Effector CD8-positive, alpha-beta T cell (primary cell): ENCODE measurements at regions not wholly inside any gene's neighbourhood (a gene's known extent, or its start where the extent isn't known, plus 50 kb on each side); places are given as distances from the start of the nearest gene placed in this dataset.

Source experiments
- DNase-seq: peaks from one replicate; lab custom pipeline; 2025; lab: John Stamatoyannopoulos, UW

DNA sequence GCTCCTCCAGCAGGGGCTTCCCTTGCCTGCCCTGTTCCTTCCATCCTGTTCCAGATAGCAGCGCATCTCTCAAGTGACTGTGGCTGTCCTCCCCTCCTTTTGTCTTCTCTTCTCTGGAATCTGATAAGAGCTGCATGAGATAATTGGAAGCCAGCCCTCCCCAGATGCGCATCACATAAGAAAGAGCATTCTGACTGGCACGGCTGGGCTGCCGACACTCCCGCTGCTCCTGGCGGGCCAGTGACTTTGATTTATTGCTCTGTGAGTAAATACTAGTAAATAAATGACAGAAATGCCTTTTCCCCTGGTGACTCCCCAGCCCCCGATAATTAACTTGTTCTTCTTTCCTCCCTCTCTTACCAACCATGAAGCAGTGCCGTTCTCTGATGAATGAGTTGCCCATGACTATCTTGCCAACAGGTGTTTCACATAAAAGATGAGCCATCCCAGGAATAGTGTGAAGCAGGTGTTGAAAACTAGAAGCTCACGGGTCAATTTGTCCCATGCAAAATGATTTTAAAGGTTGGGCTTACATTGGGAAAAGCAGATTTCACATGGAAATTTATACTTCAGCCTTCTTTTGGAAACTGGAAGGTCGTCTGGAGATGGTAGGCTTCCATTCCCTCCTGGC is 212.3 kb downstream of the ERCC6L2 start:
- DNase-seq = no peak

DNA sequence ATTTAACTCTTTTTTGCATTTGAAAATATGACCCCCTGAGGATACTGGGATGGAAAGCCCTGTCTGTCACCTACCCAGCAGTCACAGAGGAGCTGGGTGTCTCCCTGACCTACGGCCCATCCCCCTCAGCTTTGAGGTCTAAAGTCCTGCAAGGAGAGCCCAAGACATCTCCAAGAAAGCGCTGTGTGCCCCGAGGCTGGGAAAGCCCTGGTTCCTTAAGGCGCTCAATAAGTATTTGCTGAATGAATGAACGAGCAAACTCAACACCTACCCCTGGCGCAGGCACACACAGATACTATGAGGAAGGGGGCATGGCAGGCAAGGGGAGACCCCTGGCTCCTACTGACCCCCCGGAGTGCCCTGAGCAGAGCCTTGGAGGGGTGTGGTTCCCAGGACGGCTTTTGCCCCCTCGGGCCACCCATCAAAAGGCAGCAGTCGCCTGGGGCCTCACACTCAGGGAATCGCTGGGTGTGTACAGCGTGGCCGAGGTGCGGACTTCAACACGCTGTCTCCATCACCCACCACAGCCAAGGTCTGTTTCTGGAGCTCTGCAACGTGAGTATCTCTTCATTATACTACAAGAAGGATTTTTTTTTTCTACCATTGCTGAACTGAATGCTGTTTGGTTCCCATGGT is 211.6 kb downstream of the ERCC6L2 start:
- DNase-seq = no peak

DNA sequence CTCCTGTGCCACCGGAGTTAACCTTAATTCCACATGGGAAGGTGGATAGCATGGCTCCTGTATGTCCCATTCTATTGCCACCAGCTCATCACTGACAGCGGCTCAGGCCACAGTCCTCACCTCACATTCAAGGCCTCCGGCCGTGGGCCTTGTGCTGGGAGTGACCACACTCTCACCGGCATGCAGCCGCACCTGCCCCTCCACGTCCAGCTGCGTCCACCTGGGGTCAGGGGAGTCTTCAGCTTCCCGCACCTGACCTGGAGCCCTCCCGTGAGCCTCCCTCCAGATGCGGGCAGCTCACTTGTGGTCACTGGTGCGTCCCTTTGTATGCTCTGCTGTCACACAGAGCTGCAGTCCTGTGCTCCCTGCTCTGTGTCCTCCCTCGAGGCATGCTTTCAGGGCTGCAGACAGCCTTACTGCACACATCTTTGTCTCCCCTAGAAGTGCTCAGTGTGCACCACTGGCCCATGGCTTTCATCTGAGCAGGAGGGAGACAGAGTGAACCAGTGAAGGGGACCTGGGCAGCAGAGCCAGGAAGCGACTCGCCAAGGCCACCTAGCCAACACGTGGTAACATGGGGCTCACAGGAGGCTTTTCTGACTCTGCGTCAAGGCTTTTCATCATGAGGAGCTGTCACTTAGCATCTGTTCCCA is 210.1 kb downstream of the ERCC6L2 start:
- no peak for DNase-seq

DNA sequence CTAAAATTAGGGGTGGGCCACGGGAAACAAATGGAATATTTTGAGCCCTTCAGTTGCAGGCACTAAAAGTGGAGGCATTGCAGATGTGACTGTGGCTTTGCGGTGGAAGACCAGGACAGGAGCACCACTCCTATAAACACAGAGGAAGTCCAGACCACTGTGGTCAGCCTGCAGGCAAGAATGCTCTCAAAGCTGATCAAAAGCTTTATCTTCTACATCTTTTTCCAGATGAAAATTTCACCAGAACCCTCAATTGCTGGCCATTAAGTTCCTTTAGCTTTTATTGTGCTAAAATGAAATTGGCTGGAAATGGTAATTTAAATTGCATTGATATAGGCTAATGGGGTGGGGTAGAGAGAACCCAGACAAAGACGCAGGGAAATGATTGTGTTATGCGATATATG is 208.8 kb downstream of the ERCC6L2 start:
- DNase-seq = no peak

DNA sequence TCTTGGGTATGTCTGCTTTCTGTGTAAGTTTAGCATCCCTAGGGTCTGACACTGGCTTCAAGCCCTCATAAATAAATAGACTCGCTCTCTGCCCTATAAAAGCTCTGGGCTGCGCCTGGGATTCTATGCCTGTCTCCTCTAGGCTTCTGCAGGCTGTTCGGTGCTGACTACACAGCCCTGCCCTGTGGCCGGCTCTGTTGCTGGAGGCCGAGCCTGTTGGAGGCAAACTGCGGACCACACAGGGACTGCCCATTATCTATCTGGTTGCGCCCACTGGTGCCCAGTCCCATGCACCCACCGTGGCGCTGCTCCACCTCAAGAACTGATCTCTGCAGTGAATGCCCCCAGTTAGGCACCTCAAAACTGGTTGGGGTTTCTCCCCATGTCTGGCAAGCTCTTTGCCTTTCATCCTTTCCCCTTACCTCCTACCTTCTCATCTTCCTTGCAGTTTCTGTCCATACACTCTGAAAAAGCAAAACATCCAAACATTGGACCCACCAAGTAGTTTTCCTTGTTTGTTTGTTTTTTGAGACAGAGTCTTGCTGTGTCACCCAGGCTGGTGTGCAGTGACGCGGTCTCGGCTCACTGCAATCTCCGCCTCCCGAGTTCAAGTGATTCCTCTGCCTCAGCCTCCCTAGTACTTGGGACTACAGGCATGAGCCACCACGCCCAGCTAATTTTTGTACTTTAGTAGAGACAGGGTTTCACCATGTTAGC is 207.2 kb downstream of the ERCC6L2 start:
- no peak for DNase-seq

DNA sequence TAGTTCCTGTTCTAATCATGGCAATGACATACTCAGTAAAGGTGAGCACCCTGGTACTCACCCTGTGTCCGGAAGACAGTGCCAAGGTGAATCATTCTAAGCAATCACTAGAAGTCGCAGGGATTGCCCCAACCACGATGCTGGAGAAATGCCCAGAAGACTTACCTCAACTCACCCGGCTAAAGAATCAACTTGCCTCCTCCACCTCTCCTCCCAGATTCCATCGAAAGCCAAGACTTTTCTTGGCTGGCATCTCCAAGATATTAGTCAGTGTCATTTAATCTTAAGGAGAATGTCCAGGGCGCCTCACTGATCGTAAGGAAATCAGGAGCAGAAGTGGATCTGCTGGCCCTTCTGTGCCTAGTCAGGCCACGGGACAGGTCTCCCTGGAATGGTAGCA is 204.9 kb downstream of the ERCC6L2 start:
- DNase-seq = no peak

DNA sequence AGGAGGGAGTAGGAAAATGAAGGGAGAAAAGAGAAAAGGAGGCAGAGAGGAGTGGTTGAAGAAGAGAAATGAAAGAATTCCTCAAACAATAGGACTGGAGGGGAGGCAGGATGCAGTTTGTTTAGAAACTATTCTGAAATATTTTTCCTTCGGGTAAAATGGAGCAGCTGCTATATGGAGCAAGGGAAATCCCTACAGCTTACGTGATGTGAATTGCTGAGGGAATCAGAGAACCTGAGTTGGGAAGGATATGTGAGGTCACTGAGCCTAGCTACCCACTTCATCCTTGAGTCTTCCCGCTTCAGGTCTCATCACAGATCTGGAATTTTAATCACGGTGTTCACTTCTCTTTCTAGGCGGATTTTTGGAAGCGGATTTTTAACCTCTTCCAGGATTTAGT is 204.3 kb downstream of the ERCC6L2 start:
- DNase-seq = no peak

DNA sequence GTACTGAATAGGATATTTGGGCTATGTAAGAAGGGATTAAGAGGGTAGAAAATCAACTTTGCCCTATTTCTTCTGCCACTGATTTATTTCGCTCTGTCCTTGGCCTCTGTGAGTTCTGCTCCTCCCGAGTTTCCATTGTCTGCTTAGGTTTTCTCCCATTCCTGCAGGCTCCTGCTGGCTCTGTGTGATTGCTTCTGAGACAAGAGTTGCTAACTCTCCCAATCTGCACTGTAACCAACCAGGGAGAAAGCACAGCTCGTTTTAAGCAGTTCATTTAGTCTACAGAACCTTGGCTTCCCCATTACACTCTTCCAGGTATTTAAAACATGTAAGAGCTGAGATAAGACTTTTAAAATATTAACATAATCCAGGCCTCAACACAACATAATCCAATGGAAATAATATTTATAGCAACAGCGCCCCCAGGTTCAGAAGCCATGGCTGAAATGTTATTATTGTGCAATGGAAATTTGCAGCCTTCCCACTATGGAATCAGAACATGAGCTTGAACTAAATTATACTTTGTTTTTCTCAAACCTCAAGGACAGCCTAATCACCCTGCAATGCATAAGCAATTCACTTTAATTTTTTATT is 203.5 kb downstream of the ERCC6L2 start:
- no peak for DNase-seq

DNA sequence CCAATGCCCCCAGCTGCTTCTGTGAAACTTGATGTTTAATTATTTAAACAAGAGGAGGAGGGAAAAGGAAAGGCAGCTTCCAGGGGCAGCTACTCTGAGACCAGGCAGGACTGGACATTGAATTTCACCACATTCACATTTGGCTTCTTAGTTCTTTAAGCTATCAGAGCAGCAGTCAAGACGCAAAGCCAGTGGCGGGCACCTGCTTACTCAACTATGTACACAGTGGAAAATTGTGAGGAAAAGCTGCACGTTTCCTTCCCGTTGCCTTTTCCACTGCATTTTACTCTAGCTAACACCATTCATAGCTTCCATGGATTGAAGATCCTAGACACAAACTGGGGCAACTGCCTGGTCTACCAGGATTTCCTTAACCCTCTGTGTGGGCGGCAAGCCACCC is 200.3 kb downstream of the ERCC6L2 start:
- DNase-seq = no peak

DNA sequence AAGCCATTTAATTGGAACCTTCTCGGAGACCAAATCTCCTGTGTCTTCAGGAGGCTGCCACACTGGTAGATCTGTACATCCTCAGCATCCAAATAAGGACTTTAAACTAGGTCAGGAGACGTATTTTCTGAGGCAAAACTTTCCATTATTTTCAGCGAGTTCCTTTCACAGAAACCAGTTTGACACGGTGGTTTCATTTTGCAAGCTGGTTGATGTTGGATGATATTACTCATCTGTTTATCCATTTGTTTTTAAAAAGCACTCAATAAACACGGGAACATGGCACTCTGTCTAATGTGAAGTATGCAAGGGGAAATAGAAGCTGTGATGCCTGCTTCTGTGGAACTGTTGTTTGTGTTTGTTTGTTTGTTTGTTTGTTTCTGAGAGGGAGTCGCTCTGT is 199.6 kb downstream of the ERCC6L2 start:
- DNase-seq = no peak

DNA sequence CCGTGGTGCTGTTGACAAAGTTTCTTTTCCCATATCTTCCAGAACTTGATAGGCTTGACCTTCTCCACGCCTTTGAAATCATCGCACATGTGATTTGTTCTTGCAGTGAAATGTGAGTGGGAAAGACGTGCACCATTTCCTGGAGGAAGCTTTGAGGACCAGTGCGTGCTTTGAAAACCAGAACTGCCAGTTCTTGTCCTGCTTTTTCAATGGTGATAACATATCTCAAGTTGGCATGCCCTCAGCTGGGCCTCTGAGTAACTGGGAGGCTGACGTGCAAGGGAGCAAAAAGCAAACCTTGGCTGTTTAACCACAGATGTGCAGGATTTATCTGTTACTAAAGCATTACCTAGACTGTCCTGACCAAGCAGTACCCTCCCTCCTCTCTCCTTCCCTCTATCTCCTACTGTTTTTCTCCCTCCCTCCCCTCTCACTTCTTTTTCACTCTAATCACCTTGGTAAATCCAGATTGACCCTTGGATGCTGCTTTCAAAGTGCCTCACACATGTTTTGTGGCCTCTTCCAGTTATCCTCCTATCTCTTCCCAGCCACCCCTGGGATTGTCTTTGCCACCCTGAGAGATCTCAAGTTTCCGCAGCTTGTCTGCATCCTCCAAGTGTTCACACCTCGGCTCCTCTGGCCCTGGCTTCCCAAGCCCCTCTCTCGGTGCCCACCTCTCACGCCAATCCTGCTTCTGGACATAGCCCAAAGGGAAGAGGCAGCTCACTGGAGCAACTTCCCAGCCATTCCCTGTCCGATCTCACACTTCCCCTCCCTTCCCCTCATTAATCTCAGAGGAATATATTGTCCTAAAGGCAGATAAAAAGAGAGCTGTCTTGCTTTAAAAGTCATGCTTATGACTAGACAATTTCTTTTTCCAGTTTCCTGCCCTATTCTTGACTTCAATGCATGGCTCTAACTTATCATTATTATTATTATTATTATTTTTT is 198.3 kb downstream of the ERCC6L2 start:
- no peak for DNase-seq

DNA sequence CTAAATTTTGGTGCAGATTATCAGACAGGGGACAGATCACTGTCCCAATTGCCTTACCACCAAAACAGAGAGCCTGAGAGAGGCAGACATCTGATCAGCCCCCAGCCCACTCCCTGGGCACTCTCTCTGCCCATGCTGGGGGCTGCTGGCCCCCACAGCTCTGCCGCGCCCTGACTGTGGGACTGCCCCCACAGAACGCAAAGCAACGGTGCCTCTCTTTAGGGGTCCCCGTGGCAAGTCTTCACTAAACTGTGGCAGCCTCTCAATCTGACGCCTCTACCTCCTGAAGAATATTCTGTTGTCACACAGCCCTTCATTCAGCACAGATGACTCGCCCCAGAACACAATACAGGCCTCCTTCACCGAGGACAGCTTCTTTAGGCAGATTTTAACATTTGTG is 197.4 kb downstream of the ERCC6L2 start:
- no peak for DNase-seq

DNA sequence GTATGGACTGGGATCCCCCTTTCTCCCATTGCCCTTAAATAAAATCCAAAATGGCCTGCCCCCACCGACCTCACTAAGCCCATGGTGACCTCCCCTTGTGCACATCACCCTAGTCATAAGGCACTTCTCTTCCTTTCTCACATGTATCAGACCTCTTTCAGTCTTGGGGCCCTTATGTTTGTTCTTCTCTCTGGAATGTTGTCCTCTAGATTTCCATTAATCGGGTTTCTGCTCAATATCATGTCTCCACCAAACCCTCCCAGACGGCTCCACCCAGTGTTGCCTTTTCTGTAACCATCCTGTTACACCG is 196.3 kb downstream of the ERCC6L2 start:
- DNase-seq = no peak

DNA sequence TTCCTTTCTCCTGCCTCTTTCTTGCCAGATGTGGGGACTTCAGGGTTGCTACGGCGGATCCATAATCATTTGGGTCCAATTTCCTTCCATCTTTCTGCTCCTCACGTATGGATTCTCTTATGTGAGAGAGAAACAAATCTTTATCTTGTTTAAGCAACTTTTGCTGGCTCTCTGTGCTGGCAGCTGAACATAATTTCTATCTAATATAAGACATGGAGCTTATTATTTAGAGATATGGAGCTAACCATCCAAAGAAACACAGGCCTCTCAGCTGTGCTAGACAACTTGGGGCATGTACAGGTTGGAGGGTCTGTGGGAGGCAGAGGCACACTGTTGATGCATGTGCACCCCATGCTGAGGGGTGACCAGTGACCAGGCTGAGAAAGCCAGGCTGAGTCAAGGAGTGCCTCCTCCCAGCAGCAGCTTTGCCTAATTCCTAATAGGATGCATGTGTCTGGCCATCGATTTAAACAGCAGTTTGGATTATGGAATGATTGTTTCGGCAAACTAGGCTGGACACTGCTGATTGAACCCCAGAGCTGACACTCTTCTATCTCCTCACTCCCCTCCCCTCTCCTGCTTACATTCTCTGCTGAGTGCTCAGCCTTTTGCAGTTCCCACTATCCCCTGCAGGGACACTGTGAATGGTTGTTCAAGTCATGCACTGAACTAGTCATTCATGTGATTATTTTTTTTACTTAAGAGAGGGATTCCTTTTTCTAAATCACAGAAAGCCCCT is 195.8 kb downstream of the ERCC6L2 start:
- DNase-seq = no peak

DNA sequence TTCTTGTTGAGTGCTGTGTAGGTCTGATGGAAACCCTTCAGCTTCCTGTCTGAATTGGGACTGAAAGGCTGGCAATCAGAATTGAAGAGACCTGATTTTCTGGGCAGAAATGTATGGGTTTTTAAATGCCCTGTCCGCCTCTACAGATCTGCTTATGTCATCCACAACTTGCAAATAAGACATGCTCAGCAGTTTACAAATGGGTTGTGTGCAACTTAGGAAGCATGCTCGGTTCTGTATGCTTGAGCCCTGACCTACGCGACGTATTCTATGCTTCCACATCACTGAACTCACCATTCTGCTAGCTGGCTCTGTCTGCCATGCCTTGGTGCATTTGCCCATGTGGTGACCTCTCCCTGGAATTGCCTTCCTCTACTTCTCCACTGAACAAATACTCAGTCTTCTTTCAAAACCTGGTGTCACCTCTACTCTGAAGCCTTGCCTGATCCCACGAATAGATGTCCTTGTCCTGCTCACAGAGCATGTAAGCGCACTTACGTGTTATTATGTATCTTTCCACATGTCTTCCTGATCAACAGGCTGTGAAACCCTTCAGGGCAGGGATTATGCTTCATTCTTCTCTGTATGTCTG is 194.2 kb downstream of the ERCC6L2 start:
- DNase-seq = no peak

DNA sequence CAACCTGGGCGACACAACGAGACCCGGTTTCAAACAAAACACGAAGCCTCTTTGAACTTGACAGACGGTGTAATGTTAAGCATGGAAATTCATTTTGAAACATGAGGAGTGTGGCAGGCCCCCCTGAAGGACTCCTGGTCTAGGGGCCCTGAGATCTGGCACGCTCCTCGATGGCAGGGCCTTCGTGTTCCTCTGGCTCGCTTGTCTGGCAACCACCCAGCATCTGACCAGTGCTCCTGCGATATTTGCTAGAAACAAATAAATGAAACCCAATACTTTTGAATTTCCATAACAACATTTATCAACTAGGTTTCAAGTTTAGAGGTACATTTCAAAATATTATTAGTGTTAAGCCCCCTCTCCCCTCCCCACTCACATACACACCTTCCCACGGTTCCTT is 193.0 kb downstream of the ERCC6L2 start:
- DNase-seq = no peak

DNA sequence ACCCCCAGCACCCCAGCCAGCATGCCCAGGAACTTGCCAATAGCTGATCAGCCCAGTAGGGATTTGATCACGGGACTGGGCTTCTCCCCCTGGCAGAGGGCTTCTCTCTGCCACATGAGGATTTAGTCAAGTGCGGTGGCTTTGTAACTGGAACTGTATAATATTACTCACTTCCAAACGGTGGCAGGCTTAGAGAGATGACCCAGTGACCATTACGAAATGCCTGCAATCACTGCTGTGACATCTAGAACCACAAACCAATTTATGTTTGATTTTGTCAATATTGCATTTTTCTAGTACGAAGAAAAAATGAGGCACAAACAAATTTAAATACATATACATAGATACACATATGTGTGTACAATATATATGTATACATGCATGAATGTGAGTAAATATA is 192.1 kb downstream of the ERCC6L2 start:
- no peak for DNase-seq

DNA sequence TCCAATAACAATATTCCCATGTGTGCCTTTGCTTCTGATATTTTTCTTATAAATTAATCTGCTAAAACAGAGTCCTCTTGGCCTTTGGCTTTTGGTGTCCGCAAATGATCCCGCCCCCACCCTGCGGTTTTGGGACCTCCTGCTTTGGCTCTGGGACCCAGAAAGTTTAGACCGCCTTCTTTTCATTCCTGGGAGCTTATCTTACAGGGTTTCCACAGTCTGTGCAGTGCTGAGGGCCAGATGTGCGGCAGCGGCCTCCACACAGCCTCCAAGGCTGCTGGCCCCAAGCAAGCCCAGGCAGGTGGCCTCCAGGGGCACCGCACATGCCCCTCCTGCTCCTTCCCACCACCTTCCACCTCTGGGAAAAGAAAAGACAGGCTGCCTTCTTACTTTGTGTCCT is 191.5 kb downstream of the ERCC6L2 start:
- DNase-seq = no peak

DNA sequence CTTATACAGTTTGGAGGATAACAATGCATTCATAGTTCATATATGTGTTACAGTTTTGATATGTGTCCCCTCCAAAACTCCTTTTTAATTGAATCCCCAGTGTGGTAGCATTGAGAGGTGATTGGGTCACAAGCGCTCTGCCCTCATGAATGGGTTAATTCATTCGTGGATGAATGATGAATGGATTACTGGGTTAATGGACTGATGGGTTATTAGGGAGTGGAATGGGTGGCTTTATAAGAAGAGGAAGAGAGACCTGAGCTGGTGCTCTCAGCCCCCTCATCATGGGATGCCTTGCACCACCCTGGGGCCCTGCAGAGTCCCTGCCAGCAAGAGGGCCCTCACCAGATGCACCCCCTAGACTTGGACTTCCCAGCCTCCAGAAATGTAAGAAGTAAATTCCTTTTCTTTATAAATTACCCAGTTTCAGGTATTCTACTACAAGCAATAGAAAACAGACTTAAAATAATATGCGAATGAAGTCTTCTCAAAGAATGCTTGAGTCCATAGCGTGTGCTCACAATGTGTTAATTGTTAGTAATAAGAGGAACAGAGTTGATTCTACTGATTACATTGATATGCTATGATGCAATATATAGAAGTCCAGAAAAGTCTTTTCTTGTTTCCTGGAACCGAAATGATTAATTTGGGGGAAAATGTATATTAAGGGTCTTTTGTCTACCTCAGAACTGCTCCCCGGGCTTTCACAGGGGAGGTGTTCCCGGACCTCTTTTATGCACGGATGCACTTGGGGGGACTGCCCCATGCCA is 190.2 kb downstream of the ERCC6L2 start:
- DNase-seq = no peak
